GM18861 (cell line): ENCODE measurements at regions not wholly inside any gene's neighbourhood (a gene's known extent, or its start where the extent isn't known, plus 50 kb on each side); places are given as distances from the start of the nearest gene placed in this dataset.

Experiments used
- ATAC-seq: cut with Tn5 transposase; IDR thresholded peaks from one replicate; pipeline ENCODE4 v1.9.1; 2021; ENCODE audit not compliant: unreplicated experiment

DNA sequence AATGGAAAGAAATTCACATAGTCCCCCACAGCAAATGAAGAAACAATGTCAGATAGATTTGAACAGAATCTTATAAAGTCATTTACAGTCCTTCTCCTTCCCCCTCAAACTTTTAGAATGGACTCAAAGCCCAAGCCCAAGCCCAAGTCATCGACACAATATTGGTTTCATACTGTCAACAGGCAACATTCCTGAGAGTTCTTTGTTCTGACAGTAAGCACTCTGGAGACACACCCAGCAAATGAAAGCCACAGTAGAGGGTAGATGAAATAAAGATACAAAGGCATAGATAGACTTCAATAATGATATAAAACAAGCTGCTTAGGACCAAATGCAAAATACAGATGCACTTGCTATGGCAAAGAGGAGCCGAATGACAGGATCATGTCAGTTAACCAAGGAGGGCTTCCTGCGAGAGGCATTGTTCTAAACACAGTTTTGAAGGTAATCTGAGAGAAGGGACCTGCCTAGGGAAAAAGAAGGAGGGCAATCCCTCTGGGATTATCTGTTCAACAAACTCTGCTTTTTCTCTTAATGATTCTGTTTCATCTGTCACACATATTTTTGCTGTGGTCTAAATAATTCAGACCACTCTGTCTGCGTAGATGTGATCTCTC, 97.1 kb upstream of the MAP4K3 start:
- no peak for ATAC-seq

DNA sequence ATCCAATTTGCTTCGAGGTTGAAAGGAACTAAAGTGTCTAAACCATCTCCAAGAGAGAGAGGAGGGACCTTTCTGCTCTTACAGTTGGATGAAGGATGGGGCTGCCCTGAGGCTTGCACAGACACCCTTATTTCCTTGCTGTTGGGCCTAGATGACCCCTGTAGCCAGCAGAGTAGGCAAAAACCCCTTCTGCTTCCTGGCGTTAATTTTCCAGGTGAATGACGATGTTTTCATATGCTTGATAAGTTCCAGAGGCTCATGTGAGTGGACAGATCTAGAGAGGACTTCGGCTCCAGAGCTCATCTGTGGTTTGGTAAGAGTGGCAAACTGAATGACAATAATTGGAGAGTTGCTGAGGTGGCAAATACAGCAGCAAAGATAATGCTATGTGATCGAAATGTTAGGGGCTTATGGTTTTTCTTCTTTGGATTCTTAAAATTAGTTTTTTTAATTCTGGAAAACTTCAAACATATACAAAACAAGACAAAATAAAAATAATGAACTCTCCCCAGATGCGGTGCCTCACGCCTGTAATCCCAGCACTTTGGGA, 98.6 kb upstream of the MAP4K3 start:
- ATAC-seq: no peak

DNA sequence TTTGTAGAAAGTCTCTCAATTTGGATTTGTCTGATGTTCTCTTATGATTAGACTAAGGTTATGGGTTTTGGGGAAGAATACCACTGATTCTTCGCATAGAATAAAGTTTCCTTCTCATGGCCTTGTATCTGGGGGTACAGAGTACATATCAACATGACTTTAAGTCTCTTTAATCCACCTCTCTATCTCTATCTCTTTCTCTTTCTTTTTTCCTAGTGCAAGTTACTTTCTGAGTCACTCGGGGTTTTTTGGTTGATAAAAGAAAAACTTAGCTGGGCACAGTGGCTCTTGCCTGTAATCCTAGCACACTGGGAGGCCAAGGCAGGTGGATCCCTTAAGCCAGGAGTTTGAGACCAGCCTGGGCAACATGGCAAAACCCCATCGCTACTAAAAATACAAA, 100.1 kb upstream of the MAP4K3 start:
- ATAC-seq: no peak

DNA sequence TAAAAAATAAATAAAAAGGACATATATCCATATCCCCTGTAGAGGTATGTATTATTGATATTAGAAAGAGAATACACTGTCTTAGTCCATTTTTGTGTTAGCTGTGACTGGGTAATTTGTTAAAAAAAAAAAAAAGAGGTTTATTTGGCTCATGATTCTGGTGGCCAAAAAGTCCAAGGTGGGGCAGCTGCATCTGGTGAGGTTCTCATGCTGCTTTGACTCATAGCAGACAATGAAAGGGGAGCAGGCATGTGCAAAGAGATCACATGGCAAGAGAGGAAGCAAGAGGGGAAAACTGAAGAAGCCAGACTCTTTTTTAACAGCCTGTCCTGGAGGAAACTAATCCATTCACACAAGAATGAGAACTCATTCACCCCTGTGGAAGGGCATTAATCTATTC, 101.6 kb upstream of the MAP4K3 start:
- no peak for ATAC-seq

DNA sequence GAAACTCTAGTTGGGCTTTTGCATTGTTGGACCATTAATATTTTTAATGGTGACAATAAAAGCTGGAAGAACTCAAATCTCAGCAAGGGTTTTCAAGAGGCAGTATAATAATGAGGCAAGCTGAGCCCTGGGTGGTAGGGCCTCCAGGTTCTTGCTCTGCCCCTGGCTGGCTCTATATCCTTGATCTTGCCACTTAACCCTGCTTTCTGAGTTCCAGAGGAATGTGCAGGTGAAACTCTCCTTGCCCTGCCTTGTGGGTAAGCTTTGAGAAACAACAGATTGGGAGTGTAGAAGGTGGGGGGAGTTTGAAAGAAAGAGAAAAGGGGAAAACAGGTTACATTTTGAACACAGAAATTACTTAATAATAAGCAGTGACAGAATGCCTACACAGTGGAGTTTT, 103.3 kb upstream of the MAP4K3 start:
- ATAC-seq: no peak

DNA sequence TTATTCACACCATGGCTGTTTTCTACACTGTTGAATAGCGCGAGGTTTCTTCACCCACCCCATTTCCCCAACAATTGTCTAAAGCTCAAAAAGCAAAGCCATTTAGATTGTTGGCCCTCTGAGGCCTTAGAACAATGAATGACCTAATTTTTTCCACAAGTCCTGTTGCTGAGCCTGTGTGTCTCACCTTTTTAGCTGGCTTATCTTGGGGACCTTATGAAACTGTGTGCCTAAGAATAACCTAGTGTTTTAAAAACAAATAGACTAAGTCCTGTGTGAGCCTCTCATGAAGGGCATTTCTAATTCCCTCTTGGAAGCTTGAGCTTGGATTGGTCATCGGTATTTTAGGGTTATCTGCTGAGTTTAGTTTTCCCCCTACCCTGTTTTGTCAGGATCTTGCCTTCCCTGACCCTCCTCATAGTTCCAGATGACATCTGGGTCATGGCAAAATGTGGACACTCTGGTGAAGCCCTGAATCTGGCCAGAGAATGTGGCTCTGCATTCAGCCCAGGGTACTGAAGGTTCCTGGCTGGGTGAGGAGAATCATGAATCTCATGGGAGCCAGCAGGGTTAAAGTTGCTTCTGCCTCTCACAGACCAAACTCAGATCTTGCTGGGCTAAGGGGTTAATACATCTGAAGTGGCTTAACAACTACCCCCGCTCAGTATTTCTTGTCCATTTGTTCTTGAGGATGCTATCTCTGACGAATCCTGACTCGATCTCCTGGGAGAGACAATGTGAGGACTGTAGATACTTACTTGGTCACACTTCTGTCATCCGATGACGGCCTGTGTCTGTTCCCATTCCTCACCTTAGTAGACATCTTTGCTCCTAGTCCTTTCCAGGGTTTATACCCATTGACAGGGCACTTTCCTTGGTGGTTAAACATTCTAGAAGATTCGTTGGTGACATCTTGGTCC, 104.2 kb upstream of the MAP4K3 start:
- ATAC-seq: no peak

DNA sequence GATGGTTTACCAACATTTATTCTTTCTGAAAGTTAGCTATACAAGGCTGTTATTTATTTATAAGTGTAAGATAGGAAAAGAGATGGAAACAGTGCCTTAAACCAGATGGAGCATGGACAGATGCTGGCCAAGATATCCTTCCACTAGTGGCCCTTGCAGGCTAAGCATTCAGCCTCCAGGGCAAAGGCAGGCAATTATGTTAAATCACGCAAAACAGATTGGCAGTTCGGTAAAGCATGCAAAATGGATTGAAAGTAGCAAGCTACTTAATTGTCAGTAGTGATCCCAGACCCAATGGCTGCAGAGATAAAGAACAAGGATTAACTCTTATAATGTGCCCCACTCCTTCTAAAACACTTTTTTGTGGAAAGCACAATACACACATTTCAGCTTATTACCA, 105.4 kb upstream of the MAP4K3 start:
- ATAC-seq: no peak

DNA sequence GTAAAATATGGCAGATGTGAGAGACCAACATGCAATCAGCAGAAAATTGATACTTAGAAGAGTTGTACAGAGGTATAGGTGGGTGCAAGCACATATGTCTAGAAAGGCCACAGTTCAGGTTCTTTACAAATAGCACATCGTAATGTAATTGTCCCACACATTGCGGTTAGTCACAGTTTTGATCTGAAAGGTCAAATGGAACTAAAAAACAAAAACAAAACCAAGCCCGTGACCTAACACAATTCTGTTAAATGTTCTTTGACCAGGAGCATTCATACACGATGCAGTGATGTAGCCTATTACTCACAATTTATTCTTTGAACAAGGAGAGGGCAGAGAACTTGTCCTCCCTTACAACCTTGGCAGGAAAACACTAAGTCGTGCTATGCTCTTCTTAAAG, 108.9 kb upstream of the MAP4K3 start:
- peak; percentile 33 for ATAC-seq

DNA sequence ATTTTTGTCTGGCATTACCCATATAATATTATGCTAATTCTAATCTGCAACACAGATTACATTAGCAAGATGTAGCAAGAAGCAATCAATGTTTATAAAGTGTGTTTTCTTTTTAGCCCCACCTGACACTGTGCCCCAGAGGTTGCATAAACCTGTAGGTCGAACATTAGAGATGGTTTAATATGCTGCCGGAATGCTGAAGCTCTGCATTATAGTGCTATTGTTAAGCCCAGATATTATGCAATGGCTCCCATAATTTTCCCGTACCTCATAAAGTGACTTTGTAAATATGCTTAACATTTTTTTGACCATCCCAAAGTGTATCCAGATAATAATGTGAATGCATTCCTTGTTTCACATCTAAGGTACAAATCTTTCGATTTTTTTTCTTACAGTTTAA, 109.3 kb upstream of the MAP4K3 start:
- ATAC-seq: no peak

DNA sequence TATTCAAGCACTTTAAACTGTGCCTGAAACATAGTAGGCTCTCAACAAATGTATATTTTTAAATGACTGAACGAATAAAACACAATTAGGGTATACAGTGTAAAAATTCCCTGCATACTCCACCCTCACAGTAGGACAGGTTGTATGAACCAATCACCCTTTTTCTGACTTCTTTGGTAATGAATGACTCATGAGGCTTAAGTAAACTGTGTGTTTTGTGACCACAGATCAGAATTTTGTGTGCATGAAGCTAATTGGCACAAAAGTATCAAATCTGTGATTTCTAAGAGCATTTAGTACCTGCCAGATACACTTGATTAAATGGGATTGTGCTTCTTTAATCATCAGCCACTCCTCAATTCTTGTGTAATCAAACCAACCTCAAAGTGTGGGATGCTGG, 109.9 kb upstream of the MAP4K3 start:
- ATAC-seq: no peak

DNA sequence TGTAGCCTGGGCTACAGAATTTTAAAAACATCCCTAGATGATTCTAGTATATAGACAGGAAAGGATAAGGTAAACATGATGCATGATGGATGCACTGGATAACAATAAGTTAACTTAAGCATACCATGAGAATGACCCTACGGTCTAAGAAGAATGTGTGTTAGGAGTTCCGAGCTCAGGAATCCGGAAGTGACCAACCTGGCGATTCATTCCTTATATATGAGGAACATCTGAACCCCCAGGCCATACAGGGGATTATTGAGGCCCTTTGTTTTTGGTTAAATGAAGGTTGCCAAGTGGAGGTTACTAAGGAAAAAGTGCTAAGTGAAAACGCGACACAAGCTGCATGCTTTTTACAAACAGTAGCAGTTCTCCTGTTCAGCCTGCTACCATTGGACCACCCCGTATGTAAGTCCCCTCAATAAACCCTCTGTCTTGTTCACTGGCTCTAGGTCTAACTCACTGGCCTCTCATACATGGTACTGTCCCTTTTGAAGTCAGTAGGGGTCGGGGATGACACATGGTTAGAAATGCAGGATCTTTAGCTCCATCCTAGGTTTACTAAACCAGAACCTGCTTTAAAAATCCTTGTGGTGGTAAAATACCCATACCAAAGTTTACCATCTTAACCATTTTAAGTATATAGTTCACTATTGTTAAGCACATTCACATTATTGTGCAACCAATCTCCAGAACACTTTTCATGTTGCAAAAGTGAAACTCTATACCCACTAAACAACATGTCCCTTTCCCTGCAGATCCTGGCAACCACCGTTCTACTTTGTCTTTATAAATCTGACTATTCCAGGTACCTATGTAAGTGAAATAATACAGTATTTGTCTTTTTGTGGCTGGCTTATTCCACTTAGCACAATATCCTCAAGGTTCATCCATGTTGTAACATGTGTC, 111.0 kb upstream of the MAP4K3 start:
- no peak for ATAC-seq

DNA sequence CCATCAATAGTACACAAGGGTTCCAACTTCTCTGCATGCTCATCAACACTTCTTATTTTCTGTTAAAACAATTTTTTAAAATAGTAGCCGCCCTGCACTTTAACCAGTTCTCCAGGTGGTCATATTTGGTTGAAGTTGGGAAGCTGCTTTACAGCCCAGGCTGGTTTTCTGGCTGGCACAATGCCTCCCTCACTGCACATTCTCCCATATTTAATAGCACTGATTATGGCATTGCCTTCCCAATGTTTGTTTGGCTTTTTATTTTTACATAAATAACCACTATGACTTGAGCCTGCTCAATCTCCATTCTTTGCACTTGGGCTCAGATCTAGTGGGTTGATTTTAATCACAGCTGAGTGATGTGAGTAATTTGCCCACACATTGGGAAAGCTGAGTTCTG, 111.9 kb upstream of the MAP4K3 start:
- ATAC-seq: no peak

DNA sequence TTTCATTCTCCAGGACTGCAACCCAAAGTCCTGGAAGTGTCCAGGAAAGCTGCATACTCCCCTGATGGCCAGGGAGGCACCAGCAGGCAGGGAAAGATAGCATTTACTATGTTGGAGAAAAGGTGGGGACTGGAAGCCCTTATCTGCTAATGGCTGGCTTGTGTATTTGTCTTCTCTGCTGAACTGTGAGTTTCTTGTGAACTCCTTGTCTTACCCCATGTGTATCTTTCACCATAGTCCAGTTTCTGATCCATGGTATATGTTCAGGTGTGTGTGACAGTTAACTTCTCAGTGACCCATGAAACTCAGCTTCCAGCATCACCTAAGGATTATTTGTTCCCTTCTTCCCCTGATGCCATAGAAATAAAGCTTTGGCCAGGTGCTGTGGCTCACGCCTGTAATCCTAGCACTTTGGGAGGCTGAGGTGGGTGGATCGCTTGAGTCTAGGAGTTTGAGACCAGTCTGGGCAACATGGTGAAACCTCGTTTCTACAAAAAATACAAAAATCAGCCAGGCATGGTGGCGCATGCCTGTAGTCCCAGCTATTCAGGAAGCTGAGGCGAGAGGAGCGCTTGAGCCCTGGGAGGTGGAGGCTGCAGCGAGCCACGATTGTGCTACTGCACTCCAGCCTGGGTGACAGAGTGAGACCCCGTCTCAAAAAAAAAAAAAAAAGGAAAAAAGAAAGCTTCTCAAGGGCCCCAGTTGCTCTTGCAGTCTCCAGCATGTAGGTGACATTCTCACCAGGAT, 112.8 kb upstream of the MAP4K3 start:
- no peak for ATAC-seq

DNA sequence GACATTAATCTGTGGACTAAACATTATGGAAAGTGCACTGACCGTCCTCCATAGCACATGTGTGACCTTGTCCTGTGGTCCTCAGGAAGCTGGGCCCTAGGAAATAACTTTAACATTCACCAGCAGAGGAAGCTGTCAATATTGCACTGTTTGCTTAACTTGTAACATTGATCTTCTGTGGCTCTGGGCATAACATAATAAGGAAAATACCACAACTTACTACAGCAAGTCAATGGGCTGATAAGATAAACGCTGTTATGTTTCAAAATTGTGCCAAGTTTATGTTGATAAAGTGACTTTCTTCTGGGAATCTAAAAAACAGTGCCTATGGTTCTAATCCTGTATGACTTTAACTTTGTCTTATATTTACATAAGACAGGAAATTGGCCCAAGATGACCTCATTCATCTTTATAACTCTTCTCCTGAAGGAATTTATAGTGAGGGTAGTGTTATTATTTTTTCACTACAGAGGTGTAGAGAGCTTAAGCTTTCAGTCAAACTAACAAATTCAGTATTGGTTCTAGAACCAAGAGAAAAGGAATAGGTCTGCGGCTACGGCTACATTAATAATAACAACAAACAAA, 113.7 kb upstream of the MAP4K3 start:
- no peak for ATAC-seq

DNA sequence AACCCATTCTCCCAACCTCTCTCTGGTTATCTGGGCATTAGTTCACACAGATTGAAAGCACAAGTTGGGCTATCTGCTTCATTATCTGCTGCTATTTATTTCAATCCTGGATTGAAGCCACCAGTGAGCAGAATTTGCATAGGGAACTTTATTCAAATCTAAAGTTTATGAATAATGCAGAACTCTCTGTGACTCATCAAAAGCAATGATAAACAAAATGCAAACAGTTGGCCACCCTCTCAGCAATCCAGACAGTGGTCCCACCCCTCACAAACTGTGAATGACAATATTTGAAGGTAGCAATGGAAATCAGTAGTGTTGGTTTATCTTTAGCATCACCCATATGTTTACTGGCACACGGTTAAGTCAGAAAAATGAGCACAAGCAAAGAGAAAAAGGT, 106.8 kb upstream of the TMEM178A start:
- ATAC-seq: no peak

DNA sequence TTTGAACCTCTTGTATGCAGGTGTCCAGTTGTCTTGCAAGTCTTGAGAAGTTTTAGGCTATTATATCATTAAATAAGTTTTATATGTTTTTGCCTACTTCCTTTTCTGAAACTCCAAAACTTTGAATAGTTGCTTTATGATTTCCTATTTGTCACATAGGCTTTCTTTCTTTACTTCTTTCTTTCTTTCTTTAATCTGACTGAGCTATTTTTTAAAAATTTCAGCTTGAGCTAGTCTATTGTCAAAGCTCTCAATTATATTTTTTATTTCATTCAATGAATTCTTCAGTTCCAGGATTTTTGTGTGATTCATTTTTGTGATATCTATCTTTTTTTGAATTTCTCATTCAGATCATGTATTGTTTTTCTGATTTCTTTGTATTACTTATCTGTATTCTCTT, 102.1 kb upstream of the TMEM178A start:
- no peak for ATAC-seq

DNA sequence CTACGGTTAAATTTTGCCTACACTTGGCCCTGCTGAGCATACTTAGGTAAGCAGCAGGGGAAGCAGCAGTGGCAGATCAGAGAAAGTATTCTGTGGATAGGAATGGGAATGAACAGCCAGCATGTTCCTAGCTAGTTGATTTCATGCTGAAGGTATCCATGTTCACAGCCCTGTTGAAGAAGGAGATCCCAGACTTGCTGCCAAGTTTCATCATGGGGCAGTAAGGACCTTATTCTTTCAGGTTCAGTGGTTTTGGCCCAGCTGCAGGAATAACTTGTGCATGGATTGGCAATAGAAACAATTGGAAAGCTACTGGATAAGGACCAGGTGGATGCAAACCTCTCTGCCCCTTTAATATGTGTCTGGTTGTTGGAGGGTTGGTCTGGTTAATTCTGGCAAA, 98.2 kb upstream of the TMEM178A start:
- ATAC-seq: no peak

DNA sequence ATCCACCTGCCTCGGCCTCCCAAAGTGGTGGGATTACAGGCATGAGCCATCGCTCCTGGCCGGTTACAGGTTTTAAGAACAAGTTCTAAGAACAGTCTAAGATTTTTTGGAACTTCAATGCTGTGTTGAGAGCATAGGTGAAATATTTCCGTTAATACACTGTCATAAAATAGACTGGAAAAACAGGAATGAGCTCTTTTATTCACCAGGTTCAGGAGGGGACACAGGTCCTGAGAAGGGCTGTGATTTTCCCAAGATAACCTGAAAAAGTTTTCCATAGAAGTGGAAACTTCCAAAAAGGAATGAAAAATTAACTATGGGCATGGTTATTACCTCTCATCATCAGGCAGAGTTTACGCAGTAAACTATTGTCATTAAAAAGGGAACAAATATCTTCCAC, 97.6 kb upstream of the TMEM178A start:
- ATAC-seq: no peak

DNA sequence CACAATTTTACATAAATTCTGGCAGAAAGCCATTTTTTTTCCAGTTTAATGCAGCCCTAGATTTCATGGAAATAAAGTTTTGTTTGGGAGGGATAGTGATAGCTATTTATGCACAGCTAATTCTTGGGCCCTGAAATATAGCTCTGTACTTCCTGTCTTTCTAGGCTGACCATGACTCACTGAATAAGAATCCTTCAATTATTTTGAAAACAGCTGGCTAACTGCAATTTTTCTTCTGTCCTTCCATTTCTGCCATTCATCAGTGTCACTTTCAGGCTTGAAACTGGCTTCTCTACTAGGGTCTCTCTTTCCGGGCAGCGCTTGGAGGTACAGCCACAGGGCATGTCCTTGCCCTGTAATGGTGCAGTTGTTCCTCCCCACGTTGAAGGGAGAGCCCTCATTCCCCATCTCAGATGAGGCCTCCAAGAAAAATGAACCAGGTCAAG, 97.1 kb upstream of the TMEM178A start:
- no peak for ATAC-seq

DNA sequence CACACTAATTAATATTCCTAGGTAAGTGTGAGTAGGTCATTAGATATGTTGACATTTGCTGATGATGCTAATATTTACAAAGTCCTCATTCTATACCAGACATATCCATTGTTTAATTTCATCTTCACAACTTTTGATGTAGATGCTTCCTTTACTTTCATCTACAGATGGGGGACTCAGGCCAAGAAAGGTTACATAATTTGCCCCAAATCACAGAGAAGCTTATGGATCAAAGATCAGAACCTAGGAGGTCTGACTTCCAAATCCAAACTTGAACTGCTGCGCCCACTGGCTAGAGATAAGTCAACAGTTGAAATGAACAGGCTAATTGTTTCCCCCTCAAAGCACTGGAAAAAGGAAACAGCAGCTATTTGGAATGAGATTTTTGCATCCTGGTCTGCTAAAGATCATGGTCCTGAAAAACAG, 95.6 kb upstream of the TMEM178A start:
- ATAC-seq: no peak
